HepG2 (cell line): ENCODE measurements at regions not wholly inside any gene's neighbourhood (a gene's known extent, or its start where the extent isn't known, plus 50 kb on each side); places are given as distances from the start of the nearest gene placed in this dataset.

Experiments used
- ATAC-seq: fragments of 200-7000 bp; cut with Tn5 transposase; 3 replicates; pipeline ENCODE4 v1.9.1; 2020; ENCODE audit warnings: mild to moderate bottlenecking, moderate library complexity
- BruUV-seq: library from RNA; stranded (reverse); fragments of 400-500 nt; replicated peaks from 2 replicates; lab custom pipeline; 2021; lab: Mats Ljungman, UMichigan
- CTCF ChIA-PET: fragments of 300-600 bp; formaldehyde crosslinking; extraction: SDS; loops from one replicate; lab custom pipeline; 2021; ENCODE audit warnings: low total read pairs, inconsistent platforms, low intra/inter-chr PET ratio; lab: Yijun Ruan, JAX
- POLR2A ChIA-PET: fragments of 350-600 bp; sonication (Branson Sonifier 250); formaldehyde crosslinking; loops from one replicate; lab custom pipeline; 2020; ENCODE audit warnings: antibody characterized with exemption, inconsistent platforms; lab: Yijun Ruan, JAX
- DNase-seq: peaks from one replicate; pipeline ENCODE4 v3.0.0-alpha.2; 2015; ENCODE audit warnings: low spot score
- FAIRE-seq: peaks from 3 replicates; lab custom pipeline; 2011; peaks lifted over from hg19 to GRCh38; lab: Jason Lieb, UNC
- H2AFZ ChIP-seq: one replicate; pipeline ENCODE4 v1.6.1; 2011; ENCODE audit warnings: low read length, inconsistent platforms
- H3K27ac ChIP-seq: fragments of 300-600 bp; 3 replicates; pipeline ENCODE4 v1.8.0; 2011; ENCODE audit warnings: mixed run types, mild to moderate bottlenecking, mixed read lengths, low read length, inconsistent platforms; ENCODE audit not compliant: insufficient read depth; ENCODE audit errors: extremely low read length
- H3K27me3 ChIP-seq, 2 experiments: fragments of 200-600 bp in 1 of 2; 2 replicates in 1 of 2; 3 replicates in 1 of 2; pipeline versions ENCODE4 v1.6.0 to v1.8.0; 2011; ENCODE audit warnings: low read length in 2 of 2, mild to moderate bottlenecking in 2 of 2, moderate library complexity in 2 of 2, inconsistent platforms in 1 of 2; ENCODE audit not compliant: insufficient read depth in 2 of 2, control insufficient read depth in 1 of 2
- H3K36me3 ChIP-seq, 2 experiments: fragments of 200-600 bp in 1 of 2; replicated peaks in 1 of 2; 2 replicates in 1 of 2; 3 replicates in 1 of 2; pipeline versions ENCODE4 v1.5.1 to v1.8.0; 2011; ENCODE audit warnings: low read length in 2 of 2, inconsistent platforms in 1 of 2; ENCODE audit not compliant: insufficient read depth in 2 of 2, control insufficient read depth in 1 of 2
- H3K4me1 ChIP-seq: 2 replicates; pipeline ENCODE4 v1.5.1; 2012; ENCODE audit warnings: low read length, inconsistent platforms; ENCODE audit not compliant: insufficient read depth
- H3K4me2 ChIP-seq: 2 replicates; pipeline ENCODE4 v1.6.0; 2011; ENCODE audit warnings: low read depth, low read length, inconsistent platforms
- H3K4me3 ChIP-seq, 3 experiments: fragments of 200-600 bp in 1 of 3; sonication (generic), shearing (Covaris generic) in 1 of 3; replicated peaks in 1 of 3; 2 replicates each; pipeline ENCODE4 v1.5.1; 2011 to 2016; ENCODE audit warnings: low read length in 3 of 3, inconsistent platforms in 2 of 3, low read depth in 2 of 3, mild to moderate bottlenecking in 2 of 3, control low read depth in 1 of 3, mixed read lengths in 1 of 3; ENCODE audit not compliant: insufficient read depth in 1 of 3
- H3K79me2 ChIP-seq: one replicate; pipeline ENCODE4 v1.6.1; 2011; ENCODE audit warnings: low read length, inconsistent platforms; ENCODE audit not compliant: insufficient read depth
- H3K9ac ChIP-seq: 2 replicates; pipeline ENCODE4 v1.6.0; 2011; ENCODE audit warnings: mild to moderate bottlenecking, low read depth, low read length, inconsistent platforms; ENCODE audit not compliant: insufficient read depth
- H3K9me3 ChIP-seq: 2 replicates; pipeline ENCODE4 v1.5.1; 2012; ENCODE audit warnings: mild to moderate bottlenecking, low read length
- H4K20me1 ChIP-seq: 2 replicates; pipeline ENCODE4 v1.6.0; 2011; ENCODE audit warnings: inconsistent platforms, mild to moderate bottlenecking, low read length, moderate library complexity; ENCODE audit not compliant: insufficient read depth
- CREB1 ChIP-seq, 2 experiments: fragments of 450-650 bp in 1 of 2; IDR thresholded peaks; 2 replicates each; pipeline ENCODE4 v1.6.1; 2016 to 2017; ENCODE audit warnings: control low read depth in 1 of 2, mild to moderate bottlenecking in 1 of 2, missing compliant biosample characterization in 1 of 2, missing genetic modification characterization in 1 of 2
- DPF2 ChIP-seq: sonication (generic); formaldehyde crosslinking; IDR thresholded peaks from 2 replicates; pipeline ENCODE4 v1.4.0; 2020; ENCODE audit warnings: mild to moderate bottlenecking, low read depth, missing genetic modification reagents, borderline replicate concordance
- FOSL2 ChIP-seq: sonication (generic); formaldehyde crosslinking; IDR thresholded peaks from 2 replicates; pipeline ENCODE4 v1.4.0; 2020; ENCODE audit warnings: missing genetic modification reagents
- HNRNPH1 ChIP-seq: fragments of 200-400 bp; formaldehyde crosslinking; optimal IDR thresholded peaks from 2 replicates; pipeline ENCODE3; 2017; ENCODE audit warnings: mild to moderate bottlenecking, low read depth, low read length
- MBD4 ChIP-seq: IDR thresholded peaks from 2 replicates; pipeline ENCODE4 v1.6.1; 2012; ENCODE audit warnings: low read length, inconsistent platforms, borderline replicate concordance
- PRMT3 ChIP-seq: sonication (generic); formaldehyde crosslinking; IDR thresholded peaks from 2 replicates; pipeline ENCODE4 v1.8.1; 2022; ENCODE audit warnings: low read depth, mild to moderate bottlenecking, moderate library complexity, missing genetic modification reagents, borderline replicate concordance
- PTBP1 ChIP-seq: fragments of 200-400 bp; formaldehyde crosslinking; IDR thresholded peaks from 2 replicates; pipeline ENCODE4 v1.6.1; 2018; ENCODE audit warnings: low read length, low read depth; ENCODE audit not compliant: poor library complexity, severe bottlenecking
- U2AF2 ChIP-seq: fragments of 200-400 bp; formaldehyde crosslinking; IDR thresholded peaks from 2 replicates; pipeline ENCODE4 v1.6.1; 2017; ENCODE audit warnings: low read depth, mild to moderate bottlenecking, low read length
- ZBTB7A ChIP-seq: sonication (generic); formaldehyde crosslinking; IDR thresholded peaks from 2 replicates; pipeline ENCODE4 v1.8.0; 2022; ENCODE audit warnings: mild to moderate bottlenecking, missing genetic modification reagents
- ZFP36 ChIP-seq: fragments of 150-350 bp; IDR thresholded peaks from 2 replicates; pipeline ENCODE4 v1.6.1; 2018; ENCODE audit warnings: borderline replicate concordance, low read length, low read depth; ENCODE audit not compliant: partially characterized antibody
- ZNF850 ChIP-seq: sonication (generic); formaldehyde crosslinking; conservative IDR thresholded peaks from 2 replicates; pipeline ENCODE4 v1.9.0; 2021; ENCODE audit warnings: mild to moderate bottlenecking, missing genetic modification reagents
- WGBS: methylation state at CpG from one replicate; pipeline ENCODE4 v1.1.6; 2017; ENCODE audit warnings: low lambda C conversion rate; 5-methylcytosine and 5-hydroxymethylcytosine counted together
- in situ Hi-C: cut with HindIII; loops from 2 replicates; pipeline ENCODE4 v1.10.0; 2017; ENCODE audit warnings: low pct_unique_long_range_greater_than_20kb; ENCODE audit not compliant: extremely low pct_ligation_motif_present
- intact Hi-C: fragments of 100-400 bp; cut with micrococcal nuclease; formaldehyde crosslinking; loops from one replicate; pipeline ENCODE4 v1.10.0; 2022; ENCODE audit not compliant: unreplicated experiment

DNA sequence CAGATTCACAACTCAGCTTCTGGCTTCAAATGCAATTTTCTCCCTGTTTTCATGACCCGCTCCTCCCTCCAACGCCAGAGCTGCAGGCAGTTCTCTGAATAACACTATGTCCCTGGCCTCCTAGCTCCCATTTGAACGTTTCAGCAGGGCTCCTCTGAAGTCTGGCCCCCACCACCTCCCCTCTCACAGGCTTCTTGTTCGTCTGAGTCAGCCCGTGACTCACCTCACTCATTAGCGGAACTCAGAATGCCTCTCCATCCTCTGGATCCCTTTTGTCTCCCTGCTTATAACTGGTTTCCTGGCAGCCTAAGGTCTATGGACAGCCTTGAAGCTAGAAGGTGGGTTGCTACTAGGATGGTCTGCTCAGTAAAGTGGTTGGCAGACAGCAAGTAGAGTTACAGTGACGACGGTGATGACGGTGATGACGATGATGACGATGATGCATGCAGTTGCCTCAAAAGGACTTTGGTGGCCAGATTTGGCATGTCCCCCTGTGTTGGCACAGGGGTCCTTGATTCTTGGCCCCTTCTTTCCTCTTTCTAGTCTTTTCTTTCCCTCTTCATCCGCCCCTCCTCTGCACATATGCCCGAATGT, 83.3 kb upstream of the MKLN1 start:
- H3K36me3 ChIP-seq, result no peaks in the 10 kb centered on the region
- 49% methylated on average over 13 of the region's 13 CpGs for WGBS

GRCh38 chr7:131249003-131249402, 78.7 kb upstream of the MKLN1 start:
- BruUV-seq, result no TSS peak
- H3K36me3 ChIP-seq, result no peaks in the 10 kb centered on the region
- no peak overlapping the region for H3K9ac ChIP-seq
- peaks cover 4 to 48% of the 10 kb centered on the region in 2 experiments; a peak in 3 of 5 replicates for H3K27me3 ChIP-seq
- H4K20me1 ChIP-seq, result no peaks in the 10 kb centered on the region
- in situ Hi-C loops, result no loop called here
- ATAC-seq, result no peak
- DNase-seq, result no peak
- H3K4me1 ChIP-seq, result no peaks in the 10 kb centered on the region
- FAIRE-seq, result no peak
- no peaks in the 10 kb centered on the region for H3K79me2 ChIP-seq
- intact Hi-C loops, result no loop called here
- ChIA-PET CTCF (no interaction called here), POLR2A (no interaction called here)
- no peak for TF ChIP-seq ZFP36
- TF ChIP-seq PRMT3, result no peak
- TF ChIP-seq ZBTB7A (CRISPR knock-in tag), result no peak
- no peak for TF ChIP-seq PTBP1
- no peak for TF ChIP-seq U2AF2
- TF ChIP-seq MBD4, result no peak
- TF ChIP-seq DPF2 (CRISPR knock-in tag), result no peak
- no peak for TF ChIP-seq HNRNPH1
- no peak overlapping the region for H3K4me3 ChIP-seq
- no peak overlapping the region for H3K27ac ChIP-seq
- 0% methylated on average over 1 of the region's 1 CpG for WGBS
- peaks cover 3% of the 10 kb centered on the region for H3K9me3 ChIP-seq
- no peak overlapping the region for H3K4me2 ChIP-seq
- H2AFZ ChIP-seq, result no peak overlapping the region

More for the DNA sequence above, 83.3 kb upstream of the MKLN1 start:
- Histone ChIP-seq H3K4me3 (no peak overlapping the region), H4K20me1 (no peaks in the 10 kb centered on the region), H3K9me3 (no peaks in the 10 kb centered on the region), H3K79me2 (no peaks in the 10 kb centered on the region), H3K4me2 (no peak overlapping the region), H3K9ac (no peak overlapping the region), H3K27me3 (peaks cover 0 to 27% of the 10 kb centered on the region in 2 experiments; a peak in 3 of 5 replicates), H2AFZ (no peak overlapping the region)
- CTCF ChIA-PET, result no interaction called here
- no peak for FAIRE-seq
- BruUV-seq, result no TSS peak
- DNase-seq, result peak; percentile 35
- ATAC-seq, result peak; percentile 42; the same call in 1 of the 3 replicates
- TF ChIP-seq ZNF850 (CRISPR knock-in tag) (no peak), CREB1 (IDR thresholded peaks at IDR 0.05) (peak; percentile 69), CREB1 (CRISPR knock-in tag; IDR thresholded peaks at IDR 0.05) (no peak), FOSL2 (CRISPR knock-in tag) (peak; percentile 80)
- TF ChIP-seq, all 625 proteins: peak for 2
- POLR2A ChIA-PET, result no interaction called here
- in situ Hi-C loops, result no loop called here
- H3K4me1 ChIP-seq, result no peaks in the 10 kb centered on the region
- no peak overlapping the region for H3K27ac ChIP-seq
- intact Hi-C loops, result no loop called here
